HCT116 (cell line): ENCODE measurements at regions not wholly inside any gene's neighbourhood (a gene's known extent, or its start where the extent isn't known, plus 50 kb on each side); places are given as distances from the start of the nearest gene placed in this dataset.

Experiments used
- ATAC-seq: fragments of 200-7000 bp; cut with Tn5 transposase; 2 replicates; pipeline ENCODE4 v1.9.1; 2020; ENCODE audit warnings: mild to moderate bottlenecking, moderate library complexity
- BruUV-seq: library from RNA; stranded (reverse); fragments of 400-500 nt; replicated peaks from 2 replicates; lab custom pipeline; 2021; lab: Mats Ljungman, UMichigan
- CTCF ChIA-PET: fragments of 300-600 bp; sonication (Branson Sonifier 250); formaldehyde crosslinking; loops from one replicate; lab custom pipeline; 2021; ENCODE audit warnings: antibody characterized with exemption; lab: Charles Lee
- POLR2A ChIA-PET: fragments of 300-600, 350-600 bp; sonication (Branson Sonifier 250); formaldehyde crosslinking; loops from one replicate; lab custom pipeline; 2021; ENCODE audit warnings: antibody characterized with exemption; lab: Charles Lee
- RAD21 ChIA-PET, 2 experiments: fragments of 300-600 bp; sonication (Branson Sonifier 250); formaldehyde crosslinking; loops; one replicate each; lab custom pipeline; 2023; ENCODE audit warnings: low total read pairs in 2 of 2; ENCODE audit not compliant: uncharacterized antibody in 2 of 2, unreplicated experiment in 2 of 2, low non-redundant PET in 1 of 2; lab: Charles Lee
- DNase-seq: peaks from one replicate; pipeline ENCODE4 v3.0.0-alpha.2; 2010; ENCODE audit warnings: low read depth, low spot score
- H2AFZ ChIP-seq: fragments of 200-600 bp; shearing (Covaris generic), sonication (generic); 2 replicates; pipeline ENCODE4 v1.6.1; 2017; ENCODE audit warnings: low read depth, mixed run types, mixed read lengths, antibody characterized with exemption, low read length; ENCODE audit not compliant: poor library complexity, severe bottlenecking
- H3K27ac ChIP-seq: 2 replicates; pipeline ENCODE4 v1.5.1; 2012; ENCODE audit warnings: low read depth, low read length
- H3K27me3 ChIP-seq: fragments of 200-600 bp; sonication (generic); 2 replicates; pipeline ENCODE4 v1.6.1; 2016; ENCODE audit warnings: mixed run types, low read length, mixed read lengths; ENCODE audit not compliant: insufficient read depth
- H3K36me3 ChIP-seq, 2 experiments: fragments of 200-500 bp in 1 of 2; fragments of 200-600 bp in 1 of 2; sonication (Bioruptor generic) in 1 of 2; sonication (generic) in 1 of 2; 2 replicates each; pipeline versions ENCODE4 v1.5.1 to v1.6.1; 2014 to 2016; ENCODE audit warnings: low read length in 2 of 2, inconsistent platforms in 1 of 2, mixed read lengths in 1 of 2, mixed run types in 1 of 2; ENCODE audit not compliant: insufficient read depth in 2 of 2, control insufficient read depth in 1 of 2
- H3K4me1 ChIP-seq, 2 experiments: fragments of 200-600 bp in 1 of 2; sonication (generic) in 1 of 2; 2 replicates each; pipeline versions ENCODE4 v1.5.1 to v1.6.1; 2012 to 2017; ENCODE audit warnings: low read length in 2 of 2, inconsistent platforms in 1 of 2, mild to moderate bottlenecking in 1 of 2, mixed read lengths in 1 of 2, mixed run types in 1 of 2, moderate library complexity in 1 of 2; ENCODE audit not compliant: insufficient read depth in 2 of 2, control insufficient read depth in 1 of 2
- H3K4me2 ChIP-seq: fragments of 200-600 bp; sonication (generic); 2 replicates; pipeline ENCODE4 v1.6.1; 2017; ENCODE audit warnings: mixed run types, low read length, mixed read lengths
- H3K4me3 ChIP-seq, 2 experiments: fragments of 200-600 bp in 1 of 2; sonication (generic) in 1 of 2; replicated peaks in 1 of 2; 2 replicates each; pipeline ENCODE4 v1.5.1; 2011 to 2016; ENCODE audit warnings: low read length in 2 of 2, control low read depth in 1 of 2, low read depth in 1 of 2, mild to moderate bottlenecking in 1 of 2, mixed read lengths in 1 of 2, mixed run types in 1 of 2
- H3K79me2 ChIP-seq: fragments of 200-600 bp; sonication (generic); 2 replicates; pipeline ENCODE4 v1.6.1; 2017; ENCODE audit warnings: mild to moderate bottlenecking, mixed run types, low read length, moderate library complexity, mixed read lengths; ENCODE audit not compliant: insufficient read depth
- H3K9ac ChIP-seq: fragments of 200-600 bp; sonication (generic); 2 replicates; pipeline ENCODE4 v1.6.1; 2016; ENCODE audit warnings: low read length, mixed read lengths
- H3K9me2 ChIP-seq: fragments of 200-600 bp; sonication (generic), shearing (Covaris generic); 2 replicates; pipeline ENCODE4 v1.6.1; 2017; ENCODE audit warnings: mixed run types, mild to moderate bottlenecking, moderate library complexity; ENCODE audit not compliant: insufficient read depth
- H3K9me3 ChIP-seq, 2 experiments: fragments of 200-500 bp in 1 of 2; fragments of 200-600 bp in 1 of 2; sonication (Bioruptor generic) in 1 of 2; sonication (generic) in 1 of 2; 2 replicates each; pipeline ENCODE4 v1.6.1; 2014 to 2017; ENCODE audit warnings: low read length in 2 of 2, mixed read lengths in 2 of 2, inconsistent platforms in 1 of 2, low read depth in 1 of 2, mild to moderate bottlenecking in 1 of 2, mixed run types in 1 of 2, moderate library complexity in 1 of 2; ENCODE audit not compliant: control insufficient read depth in 1 of 2, insufficient read depth in 1 of 2
- H4K20me1 ChIP-seq: fragments of 200-600 bp; sonication (generic), shearing (Covaris generic); 2 replicates; pipeline ENCODE4 v1.6.1; 2017; ENCODE audit warnings: mixed run types, mild to moderate bottlenecking, moderate library complexity; ENCODE audit not compliant: insufficient read depth
- CEBPB ChIP-seq: IDR thresholded peaks from 2 replicates; pipeline ENCODE4 v1.6.1; 2012; ENCODE audit warnings: low read depth
- ELF1 ChIP-seq: IDR thresholded peaks from 2 replicates; pipeline ENCODE4 v1.6.1; 2012; ENCODE audit warnings: low read depth, borderline replicate concordance
- EZH2 ChIP-seq: fragments of 200-600 bp; sonication (generic); IDR thresholded peaks from 2 replicates; pipeline ENCODE4 v1.6.1; 2017; ENCODE audit warnings: antibody characterized with exemption, mixed run types
- EZH2phosphoT487 ChIP-seq: fragments of 200-600 bp; IDR thresholded peaks from 2 replicates; pipeline ENCODE4 v1.6.1; 2018; ENCODE audit warnings: antibody characterized with exemption, borderline replicate concordance
- FOSL1 ChIP-seq: IDR thresholded peaks from 2 replicates; pipeline ENCODE4 v1.6.1; 2012; ENCODE audit warnings: low read depth
- JUND ChIP-seq: IDR thresholded peaks from 2 replicates; pipeline ENCODE4 v1.6.1; 2012
- POLR2A ChIP-seq: IDR thresholded peaks from 2 replicates; pipeline ENCODE4 v1.7.0; 2011; ENCODE audit warnings: borderline replicate concordance; ENCODE audit not compliant: insufficient read depth, insufficient read length; ENCODE audit errors: extremely low read depth
- POLR2AphosphoS5 ChIP-seq: IDR thresholded peaks from 2 replicates; pipeline ENCODE4 v1.6.1; 2011; ENCODE audit warnings: mild to moderate bottlenecking, low read depth, low read length, moderate library complexity
- RAD21 ChIP-seq: IDR thresholded peaks from 2 replicates; pipeline ENCODE4 v1.6.1; 2012; ENCODE audit warnings: low read depth, mild to moderate bottlenecking
- SIN3A ChIP-seq: IDR thresholded peaks from 2 replicates; pipeline ENCODE4 v1.6.1; 2012; ENCODE audit warnings: low read depth
- SP1 ChIP-seq: IDR thresholded peaks from 2 replicates; pipeline ENCODE4 v1.6.1; 2012; ENCODE audit warnings: low read depth
- SRF ChIP-seq: IDR thresholded peaks from 2 replicates; pipeline ENCODE4 v1.6.1; 2012; ENCODE audit warnings: low read depth
- YY1 ChIP-seq: IDR thresholded peaks from 2 replicates; pipeline ENCODE4 v1.6.1; 2011; ENCODE audit warnings: low read length, low read depth, moderate library complexity, mild to moderate bottlenecking; ENCODE audit not compliant: insufficient replicate concordance; ENCODE audit errors: extremely low read depth
- ZFX ChIP-seq: fragments of 450-650 bp; IDR thresholded peaks from 2 replicates; pipeline ENCODE4 v1.6.1; 2017
- ZNF274 ChIP-seq: fragments of 200-500 bp; sonication (Bioruptor generic); IDR thresholded peaks from 2 replicates; pipeline ENCODE4 v1.6.1; 2014; ENCODE audit warnings: mild to moderate bottlenecking, low read depth, low read length, inconsistent platforms
- intact Hi-C: fragments of 100-400 bp; cut with micrococcal nuclease; formaldehyde crosslinking; loops from 2 replicates; pipeline ENCODE4 v1.10.0; 2022
- TF ChIP-seq, protein P1 (sequence below), 3 experiments: fragments of 200-600 bp in 1 of 3; sonication (generic) in 1 of 3; IDR thresholded peaks in 2 of 3; conservative IDR thresholded peaks in 1 of 3; 2 replicates each; pipeline ENCODE4 v1.5.1; 2012 to 2017; ENCODE audit warnings: low read depth in 2 of 3, low read length in 2 of 3, antibody characterized with exemption in 1 of 3, borderline replicate concordance in 1 of 3, control low read depth in 1 of 3, mild to moderate bottlenecking in 1 of 3, mixed read lengths in 1 of 3, mixed run types in 1 of 3, moderate library complexity in 1 of 3; ENCODE audit not compliant: insufficient read depth in 1 of 3
- TF ChIP-seq, protein P2 (sequence below): IDR thresholded peaks from 2 replicates; pipeline ENCODE4 v1.6.1; 2012
- TF ChIP-seq, protein P3 (sequence below): IDR thresholded peaks from 2 replicates; pipeline ENCODE4 v1.6.1; 2012; ENCODE audit warnings: low read depth
- TF ChIP-seq, protein P4 (sequence below): IDR thresholded peaks from 2 replicates; pipeline ENCODE4 v1.6.1; 2012

DNA sequence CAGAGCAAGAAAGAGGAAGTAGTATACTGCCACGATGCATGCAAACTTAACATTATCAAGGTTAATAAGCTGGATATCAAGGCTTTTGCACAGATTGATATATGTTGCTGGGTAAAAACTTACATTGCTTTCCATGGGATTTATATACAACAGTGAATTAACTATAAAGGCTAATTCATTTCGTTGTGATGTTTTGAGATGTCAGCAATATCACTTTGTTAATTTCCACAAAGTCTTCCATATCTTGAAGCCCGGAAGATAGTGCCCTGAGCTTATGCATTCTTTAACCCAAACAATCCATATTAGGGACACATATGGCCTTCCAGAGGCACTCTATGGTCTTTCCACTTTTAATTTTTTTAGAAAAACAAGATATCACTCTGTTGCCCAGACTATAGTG is 603.5 kb downstream of the MAFB start:
- intact Hi-C loops: no loop called here
- H3K4me1 ChIP-seq: no peaks in the 10 kb centered on the region
- TF ChIP-seq EZH2 (no peak), SIN3A (no peak), YY1 (no peak), POLR2AphosphoS5 (no peak), POLR2A (no peak), ELF1 (no peak), SP1 (no peak), EZH2phosphoT487 (no peak), JUND (no peak), FOSL1 (no peak), RAD21 (no peak), SRF (no peak), ZNF274 (no peak), CEBPB (no peak), ZFX (no peak)
- TF ChIP-seq, protein P1, sequence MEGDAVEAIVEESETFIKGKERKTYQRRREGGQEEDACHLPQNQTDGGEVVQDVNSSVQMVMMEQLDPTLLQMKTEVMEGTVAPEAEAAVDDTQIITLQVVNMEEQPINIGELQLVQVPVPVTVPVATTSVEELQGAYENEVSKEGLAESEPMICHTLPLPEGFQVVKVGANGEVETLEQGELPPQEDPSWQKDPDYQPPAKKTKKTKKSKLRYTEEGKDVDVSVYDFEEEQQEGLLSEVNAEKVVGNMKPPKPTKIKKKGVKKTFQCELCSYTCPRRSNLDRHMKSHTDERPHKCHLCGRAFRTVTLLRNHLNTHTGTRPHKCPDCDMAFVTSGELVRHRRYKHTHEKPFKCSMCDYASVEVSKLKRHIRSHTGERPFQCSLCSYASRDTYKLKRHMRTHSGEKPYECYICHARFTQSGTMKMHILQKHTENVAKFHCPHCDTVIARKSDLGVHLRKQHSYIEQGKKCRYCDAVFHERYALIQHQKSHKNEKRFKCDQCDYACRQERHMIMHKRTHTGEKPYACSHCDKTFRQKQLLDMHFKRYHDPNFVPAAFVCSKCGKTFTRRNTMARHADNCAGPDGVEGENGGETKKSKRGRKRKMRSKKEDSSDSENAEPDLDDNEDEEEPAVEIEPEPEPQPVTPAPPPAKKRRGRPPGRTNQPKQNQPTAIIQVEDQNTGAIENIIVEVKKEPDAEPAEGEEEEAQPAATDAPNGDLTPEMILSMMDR (IDR thresholded peaks at IDR 0.05 in 2 of 3, conservative IDR thresholded peaks at IDR 0.05 in 1 of 3; ENCODE audit: borderline replicate concordance in 1 of 3, insufficient read depth in 1 of 3, low read depth in 2 of 3, low read length in 2 of 3): no peak
- TF ChIP-seq, protein P2, sequence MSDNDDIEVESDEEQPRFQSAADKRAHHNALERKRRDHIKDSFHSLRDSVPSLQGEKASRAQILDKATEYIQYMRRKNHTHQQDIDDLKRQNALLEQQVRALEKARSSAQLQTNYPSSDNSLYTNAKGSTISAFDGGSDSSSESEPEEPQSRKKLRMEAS: no peak
- TF ChIP-seq, protein P3, sequence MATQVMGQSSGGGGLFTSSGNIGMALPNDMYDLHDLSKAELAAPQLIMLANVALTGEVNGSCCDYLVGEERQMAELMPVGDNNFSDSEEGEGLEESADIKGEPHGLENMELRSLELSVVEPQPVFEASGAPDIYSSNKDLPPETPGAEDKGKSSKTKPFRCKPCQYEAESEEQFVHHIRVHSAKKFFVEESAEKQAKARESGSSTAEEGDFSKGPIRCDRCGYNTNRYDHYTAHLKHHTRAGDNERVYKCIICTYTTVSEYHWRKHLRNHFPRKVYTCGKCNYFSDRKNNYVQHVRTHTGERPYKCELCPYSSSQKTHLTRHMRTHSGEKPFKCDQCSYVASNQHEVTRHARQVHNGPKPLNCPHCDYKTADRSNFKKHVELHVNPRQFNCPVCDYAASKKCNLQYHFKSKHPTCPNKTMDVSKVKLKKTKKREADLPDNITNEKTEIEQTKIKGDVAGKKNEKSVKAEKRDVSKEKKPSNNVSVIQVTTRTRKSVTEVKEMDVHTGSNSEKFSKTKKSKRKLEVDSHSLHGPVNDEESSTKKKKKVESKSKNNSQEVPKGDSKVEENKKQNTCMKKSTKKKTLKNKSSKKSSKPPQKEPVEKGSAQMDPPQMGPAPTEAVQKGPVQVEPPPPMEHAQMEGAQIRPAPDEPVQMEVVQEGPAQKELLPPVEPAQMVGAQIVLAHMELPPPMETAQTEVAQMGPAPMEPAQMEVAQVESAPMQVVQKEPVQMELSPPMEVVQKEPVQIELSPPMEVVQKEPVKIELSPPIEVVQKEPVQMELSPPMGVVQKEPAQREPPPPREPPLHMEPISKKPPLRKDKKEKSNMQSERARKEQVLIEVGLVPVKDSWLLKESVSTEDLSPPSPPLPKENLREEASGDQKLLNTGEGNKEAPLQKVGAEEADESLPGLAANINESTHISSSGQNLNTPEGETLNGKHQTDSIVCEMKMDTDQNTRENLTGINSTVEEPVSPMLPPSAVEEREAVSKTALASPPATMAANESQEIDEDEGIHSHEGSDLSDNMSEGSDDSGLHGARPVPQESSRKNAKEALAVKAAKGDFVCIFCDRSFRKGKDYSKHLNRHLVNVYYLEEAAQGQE: no peak
- TF ChIP-seq, protein P4, sequence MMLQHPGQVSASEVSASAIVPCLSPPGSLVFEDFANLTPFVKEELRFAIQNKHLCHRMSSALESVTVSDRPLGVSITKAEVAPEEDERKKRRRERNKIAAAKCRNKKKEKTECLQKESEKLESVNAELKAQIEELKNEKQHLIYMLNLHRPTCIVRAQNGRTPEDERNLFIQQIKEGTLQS: no peak
- H3K9me3 ChIP-seq: peaks cover 0 to 4% of the 10 kb centered on the region in 2 experiments; a peak in 1 of 4 replicates
- no peak for ATAC-seq
- H3K9ac ChIP-seq: no peak overlapping the region
- H3K4me2 ChIP-seq: no peak overlapping the region
- no peak overlapping the region for H3K4me3 ChIP-seq
- H3K27me3 ChIP-seq: no peaks in the 10 kb centered on the region
- BruUV-seq: no TSS peak
- no peaks in the 10 kb centered on the region for H3K36me3 ChIP-seq
- H3K9me2 ChIP-seq: no peaks in the 10 kb centered on the region
- ChIA-PET POLR2A (no interaction called here), CTCF (no interaction called here), RAD21 (no interaction called here)
- no peak overlapping the region for H2AFZ ChIP-seq
- H4K20me1 ChIP-seq: no peaks in the 10 kb centered on the region
- H3K27ac ChIP-seq: no peak overlapping the region
- H3K79me2 ChIP-seq: no peaks in the 10 kb centered on the region
- DNase-seq: no peak
